ENCODE measurements at regions not wholly inside any gene's neighbourhood (a gene's known extent, or its start where the extent isn't known, plus 50 kb on each side); places are given as distances from the start of the nearest gene placed in this dataset.

GRCh38 chr2:136612079-136612478 is 153.3 kb upstream of the THSD7B start:
- H3K23me2 ChIP-seq (ENCODE audit: insufficient read length, low read depth, low read length, poor library complexity, severe bottlenecking) = no peaks in the 10 kb centered on the region
- H3K79me1 ChIP-seq (ENCODE audit: insufficient read depth, low read depth, low read length, poor library complexity, severe bottlenecking) = no peaks in the 10 kb centered on the region
- H3K14ac ChIP-seq (ENCODE audit: insufficient read depth, low read length) = no peak overlapping the region
- no peaks in the 10 kb centered on the region for H3K79me2 ChIP-seq (ENCODE audit: insufficient read depth, low read length)
- no peak overlapping the region for H4K5ac ChIP-seq (ENCODE audit: insufficient read length, low read depth, low read length)
- H2BK20ac ChIP-seq (ENCODE audit: low read depth, low read length, poor library complexity, severe bottlenecking) = no peak overlapping the region
- no peak overlapping the region for H3K4ac ChIP-seq (ENCODE audit: low read depth, low read length)
- H4K8ac ChIP-seq (replicated peaks; ENCODE audit: insufficient read length, low read depth, low read length) = no peak overlapping the region
- no peak overlapping the region for H2BK120ac ChIP-seq (ENCODE audit: low read depth, low read length, poor library complexity, severe bottlenecking)
- H2BK15ac ChIP-seq (ENCODE audit: low read depth, low read length) = no peak overlapping the region
- Mint-ChIP-seq H3K27ac (no peak overlapping the region), H3K4me3 (no peak overlapping the region), H3K27me3 (ENCODE audit: low read depth) (peaks cover 2% of the 10 kb centered on the region), H3K9me3 (no peaks in the 10 kb centered on the region; a peak in 1 of 5 replicates), H3K36me3 (ENCODE audit: insufficient read depth in 1 of 3, low read depth in 3 of 3) (no peaks in the 10 kb centered on the region), H3K4me1 (no peaks in the 10 kb centered on the region)
- H3K9me3 ChIP-seq (ENCODE audit: control insufficient read depth, low read depth, low read length) = no peaks in the 10 kb centered on the region
- no peak overlapping the region for H3K9ac ChIP-seq (ENCODE audit: extremely low read depth, insufficient read length, low read length)
- H4K20me1 ChIP-seq (ENCODE audit: control insufficient read depth, insufficient read depth, insufficient read length) = no peaks in the 10 kb centered on the region
- H3K4me1 ChIP-seq (ENCODE audit: insufficient read depth, low read length) = no peaks in the 10 kb centered on the region
- no peak overlapping the region for H4K91ac ChIP-seq (ENCODE audit: insufficient read length, low read depth, low read length)
- no peak for TF ChIP-seq CTCF (conservative IDR thresholded peaks at IDR 0.05)
- H3K27ac ChIP-seq (ENCODE audit: insufficient read length, low read depth, low read length) = no peak overlapping the region
- no peak overlapping the region for H2BK12ac ChIP-seq (ENCODE audit: insufficient read length, low read depth, low read length)
- no peak overlapping the region for H3K4me2 ChIP-seq (ENCODE audit: insufficient read depth, insufficient read length, low read length)
- H3K27me3 ChIP-seq (ENCODE audit: insufficient read depth, low read length) = no peaks in the 10 kb centered on the region
- H3K23ac ChIP-seq (ENCODE audit: insufficient read length, low read depth, low read length) = no peak overlapping the region
- H3K56ac ChIP-seq (ENCODE audit: insufficient read length, low read depth, low read length) = no peak overlapping the region
- H2AFZ ChIP-seq (ENCODE audit: low read length) = no peak overlapping the region
- no peak overlapping the region for H2AK5ac ChIP-seq (ENCODE audit: insufficient read length, low read length)
- no peak overlapping the region for H2BK5ac ChIP-seq (ENCODE audit: insufficient read length, low read length)
- no peak overlapping the region for H3K18ac ChIP-seq (ENCODE audit: insufficient read length, low read depth, low read length)
- no peak for DNase-seq
- WGBS (ENCODE audit: extremely low coverage, insufficient read length, low lambda C conversion rate) = no CpG with 5 or more reads among the region's 3 CpGs
- no peak overlapping the region for H3T11ph ChIP-seq (ENCODE audit: low read length)
